Trophoblast cell (in vitro differentiated cells and primary cell): ENCODE measurements at regions not wholly inside any gene's neighbourhood (a gene's known extent, or its start where the extent isn't known, plus 50 kb on each side); places are given as distances from the start of the nearest gene placed in this dataset.

Experiments used
- DNase-seq, 2 donors: peaks; one replicate each; pipeline ENCODE4 v3.0.0-alpha.2; 2016
- H2AFZ ChIP-seq: 2 replicates; pipeline ENCODE4 v1.6.1; 2013; ENCODE audit warnings: low read length, moderate library complexity, mild to moderate bottlenecking; ENCODE audit not compliant: insufficient read depth, poor library complexity
- H2AK5ac ChIP-seq: 2 replicates; pipeline ENCODE4 v1.6.1; 2013; ENCODE audit warnings: mild to moderate bottlenecking, low read length
- H2BK120ac ChIP-seq: 2 replicates; pipeline ENCODE4 v1.6.1; 2013; ENCODE audit warnings: low read length, mild to moderate bottlenecking, moderate library complexity; ENCODE audit not compliant: insufficient read depth, poor library complexity
- H2BK12ac ChIP-seq: 2 replicates; pipeline ENCODE4 v1.6.1; 2013; ENCODE audit warnings: mild to moderate bottlenecking, low read length, moderate library complexity
- H2BK5ac ChIP-seq: 2 replicates; pipeline ENCODE4 v1.6.1; 2013; ENCODE audit warnings: low read length, low read depth, moderate library complexity, mild to moderate bottlenecking; ENCODE audit not compliant: poor library complexity
- H3K14ac ChIP-seq: 2 replicates; pipeline ENCODE4 v1.6.1; 2013; ENCODE audit warnings: mild to moderate bottlenecking, low read length
- H3K18ac ChIP-seq: 2 replicates; pipeline ENCODE4 v1.6.1; 2013; ENCODE audit warnings: mild to moderate bottlenecking, low read length
- H3K23ac ChIP-seq: 2 replicates; pipeline ENCODE4 v1.6.1; 2013; ENCODE audit warnings: low read length
- H3K27ac ChIP-seq: 2 replicates; pipeline ENCODE4 v1.5.1; 2013; ENCODE audit warnings: low read depth, mild to moderate bottlenecking, inconsistent platforms, low read length, moderate library complexity
- H3K27me3 ChIP-seq: 2 replicates; pipeline ENCODE4 v1.6.1; 2013; ENCODE audit warnings: inconsistent platforms, mild to moderate bottlenecking, low read length, moderate library complexity; ENCODE audit not compliant: insufficient read depth
- H3K36me3 ChIP-seq, 2 experiments: 1 replicate in 1 of 2; 2 replicates in 1 of 2; pipeline ENCODE4 v1.6.1; 2013; ENCODE audit warnings: low read length in 2 of 2, mild to moderate bottlenecking in 2 of 2, moderate library complexity in 1 of 2; ENCODE audit not compliant: insufficient read depth in 2 of 2, control insufficient read depth in 1 of 2
- H3K4ac ChIP-seq: 2 replicates; pipeline ENCODE4 v1.6.1; 2013; ENCODE audit warnings: low read depth, mild to moderate bottlenecking, low read length, moderate library complexity
- H3K4me1 ChIP-seq, 2 experiments: 1 replicate in 1 of 2; 2 replicates in 1 of 2; pipeline ENCODE4 v1.6.1; 2013; ENCODE audit warnings: low read length in 2 of 2, mild to moderate bottlenecking in 2 of 2, moderate library complexity in 1 of 2; ENCODE audit not compliant: insufficient read depth in 2 of 2, control insufficient read depth in 1 of 2
- H3K4me2 ChIP-seq: 2 replicates; pipeline ENCODE4 v1.6.1; 2013; ENCODE audit warnings: inconsistent platforms, mild to moderate bottlenecking, low read length, moderate library complexity
- H3K4me3 ChIP-seq: 2 replicates; pipeline ENCODE4 v1.5.1; 2013; ENCODE audit warnings: mild to moderate bottlenecking, low read depth, low read length, inconsistent platforms
- H3K79me1 ChIP-seq: one replicate; pipeline ENCODE4 v1.6.1; 2013; ENCODE audit warnings: low read length
- H3K79me2 ChIP-seq: 2 replicates; pipeline ENCODE4 v1.6.1; 2013; ENCODE audit warnings: low read length, mild to moderate bottlenecking; ENCODE audit not compliant: control insufficient read depth, insufficient read depth, poor library complexity
- H3K9ac ChIP-seq: 2 replicates; pipeline ENCODE4 v1.6.1; 2013; ENCODE audit warnings: mild to moderate bottlenecking, low read length
- H3K9me3 ChIP-seq: 2 replicates; pipeline ENCODE4 v1.6.1; 2013; ENCODE audit warnings: low read depth, mild to moderate bottlenecking, control low read depth, inconsistent platforms, low read length; ENCODE audit not compliant: insufficient read depth
- H4K12ac ChIP-seq: 2 replicates; pipeline ENCODE4 v1.6.1; 2013; ENCODE audit warnings: low read depth, mild to moderate bottlenecking, low read length, moderate library complexity
- H4K8ac ChIP-seq: 2 replicates; pipeline ENCODE4 v1.6.1; 2013; ENCODE audit warnings: low read depth, mild to moderate bottlenecking, low read length, moderate library complexity
- H4K91ac ChIP-seq: one replicate; pipeline ENCODE4 v1.6.1; 2013; ENCODE audit warnings: low read depth, mild to moderate bottlenecking, low read length, moderate library complexity
- WGBS: extraction: QIAGEN DNeasy Blood & Tissue Kit; methylation state at CpG from one replicate; pipeline ENCODE4 v1.1.7; 2013; ENCODE audit warnings: missing lambda C conversion rate; ENCODE audit not compliant: insufficient read length, insufficient coverage; ENCODE audit errors: extremely low coverage; 5-methylcytosine and 5-hydroxymethylcytosine counted together

- Histone ChIP-seq H2AFZ (no peak overlapping the region), H3K4me2 (no peak overlapping the region), H3K79me1 (no peaks in the 10 kb centered on the region), H3K36me3 (no peaks in the 10 kb centered on the region), H3K79me2 (no peaks in the 10 kb centered on the region), H3K14ac (no peak overlapping the region), H3K23ac (no peak overlapping the region), H3K27me3 (no peaks in the 10 kb centered on the region), H3K4me3 (no peak overlapping the region), H4K12ac (no peak overlapping the region), H4K91ac (no peak overlapping the region), H2AK5ac (no peak overlapping the region), H2BK120ac (no peak overlapping the region), H3K18ac (no peak overlapping the region), H3K27ac (no peak overlapping the region), H4K8ac (no peak overlapping the region), H3K4ac (no peak overlapping the region), H3K4me1 (no peaks in the 10 kb centered on the region), H3K9ac (no peak overlapping the region), H2BK12ac (no peak overlapping the region), H2BK5ac (no peak overlapping the region), H3K9me3 (no peaks in the 10 kb centered on the region)
- no CpG with 5 or more reads among the region's 3 CpGs for WGBS
- DNase-seq = no peak
These were observed 105.0 kb downstream of the HNRNPD start for GRCh38 chr4:82268826-82269193.

- no CpG with 5 or more reads among the region's 4 CpGs for WGBS
- no peak overlapping the region for H3K23ac ChIP-seq
- H3K4me1 ChIP-seq = no peaks in the 10 kb centered on the region
- no peak overlapping the region for H3K14ac ChIP-seq
- H2AK5ac ChIP-seq = no peak overlapping the region
- H2BK12ac ChIP-seq = no peak overlapping the region
- H3K4me2 ChIP-seq = no peak overlapping the region
- H2BK120ac ChIP-seq = no peak overlapping the region
- H3K18ac ChIP-seq = no peak overlapping the region
- DNase-seq = peak; percentile 59 to 77
- no peaks in the 10 kb centered on the region for H3K36me3 ChIP-seq
- no peak overlapping the region for H3K27ac ChIP-seq
- H3K4ac ChIP-seq = no peak overlapping the region
- H2BK5ac ChIP-seq = no peak overlapping the region
- no peak overlapping the region for H2AFZ ChIP-seq
- H3K27me3 ChIP-seq = no peaks in the 10 kb centered on the region
- no peaks in the 10 kb centered on the region for H3K79me1 ChIP-seq
- no peak overlapping the region for H4K8ac ChIP-seq
- no peak overlapping the region for H4K12ac ChIP-seq
- H4K91ac ChIP-seq = no peak overlapping the region
- H3K4me3 ChIP-seq = no peak overlapping the region
- H3K9ac ChIP-seq = no peak overlapping the region
- H3K9me3 ChIP-seq = no peaks in the 10 kb centered on the region
- no peaks in the 10 kb centered on the region for H3K79me2 ChIP-seq
These were observed 105.6 kb downstream of the HNRNPD start for GRCh38 chr4:82268050-82268825.

- Histone ChIP-seq H2BK5ac (no peak overlapping the region), H3K4me2 (no peak overlapping the region), H4K8ac (no peak overlapping the region), H3K27ac (no peak overlapping the region), H3K14ac (no peak overlapping the region), H4K12ac (no peak overlapping the region), H3K79me1 (no peaks in the 10 kb centered on the region), H3K79me2 (no peaks in the 10 kb centered on the region), H3K9me3 (no peaks in the 10 kb centered on the region), H3K36me3 (no peaks in the 10 kb centered on the region), H3K18ac (no peak overlapping the region), H2AK5ac (no peak overlapping the region), H3K9ac (no peak overlapping the region), H3K4me3 (no peak overlapping the region), H2BK120ac (no peak overlapping the region), H2AFZ (no peak overlapping the region), H3K4ac (no peak overlapping the region), H3K4me1 (no peaks in the 10 kb centered on the region), H3K27me3 (no peaks in the 10 kb centered on the region), H4K91ac (no peak overlapping the region), H2BK12ac (no peak overlapping the region), H3K23ac (no peak overlapping the region)
- DNase-seq = no peak
- no CpG with 5 or more reads among the region's 4 CpGs for WGBS
These were observed 106.3 kb downstream of the HNRNPD start for GRCh38 chr4:82267506-82267905.

- H2BK5ac ChIP-seq = no peak overlapping the region
- no peaks in the 10 kb centered on the region for H3K36me3 ChIP-seq
- no peak overlapping the region for H2BK12ac ChIP-seq
- H4K12ac ChIP-seq = no peak overlapping the region
- H2AK5ac ChIP-seq = no peak overlapping the region
- H3K79me1 ChIP-seq = no peaks in the 10 kb centered on the region
- H3K4me1 ChIP-seq = no peaks in the 10 kb centered on the region
- no CpG with 5 or more reads among the region's 2 CpGs for WGBS
- H3K9ac ChIP-seq = no peak overlapping the region
- H4K8ac ChIP-seq = no peak overlapping the region
- H3K27me3 ChIP-seq = no peaks in the 10 kb centered on the region
- H3K4me3 ChIP-seq = no peak overlapping the region
- H3K9me3 ChIP-seq = no peaks in the 10 kb centered on the region
- H4K91ac ChIP-seq = no peak overlapping the region
- no peak overlapping the region for H3K14ac ChIP-seq
- no peak for DNase-seq
- no peak overlapping the region for H3K18ac ChIP-seq
- no peak overlapping the region for H3K23ac ChIP-seq
- H3K27ac ChIP-seq = no peak overlapping the region
- H2BK120ac ChIP-seq = no peak overlapping the region
- H3K4ac ChIP-seq = no peak overlapping the region
- H2AFZ ChIP-seq = no peak overlapping the region
- no peaks in the 10 kb centered on the region for H3K79me2 ChIP-seq
- no peak overlapping the region for H3K4me2 ChIP-seq
These were observed 107.4 kb downstream of the HNRNPD start for GRCh38 chr4:82266345-82266744.
